ENCODE measurements at regions not wholly inside any gene's neighbourhood (a gene's known extent, or its start where the extent isn't known, plus 50 kb on each side); places are given as distances from the start of the nearest gene placed in this dataset.

GRCh38 chr7:114364151-114364550 lies 50.5 kb upstream of the FOXP2 start:
- TF ChIP-seq CTCF (IDR thresholded peaks at IDR 0.05) (no peak), ZFX (IDR thresholded peaks at IDR 0.05; ENCODE audit: borderline replicate concordance) (no peak)
